Omental fat pad (tissue), 3 donors: ENCODE measurements at regions not wholly inside any gene's neighbourhood (a gene's known extent, or its start where the extent isn't known, plus 50 kb on each side); places are given as distances from the start of the nearest gene placed in this dataset.

ENCODE experiments used
- ATAC-seq: fragments of 150-250 bp; one replicate; pipeline ENCODE4 v1.9.1; 2016; ENCODE audit warnings: mild to moderate bottlenecking, moderate library complexity; ENCODE audit not compliant: low FRiP score
- DNase-seq: peaks from one replicate; pipeline ENCODE4 v3.0.0-alpha.2; 2019; ENCODE audit warnings: low spot score
- CTCF ChIP-seq, 3 donors: fragments of 450-650 bp; IDR thresholded peaks; one replicate each; pipeline ENCODE4 v1.5.1; 2016 to 2017; ENCODE audit warnings: antibody characterized with exemption in 3 of 3, mild to moderate bottlenecking in 3 of 3, moderate library complexity in 2 of 3

- DNase-seq, result no peak
- ATAC-seq, result no peak
- no peak for TF ChIP-seq CTCF (IDR thresholded peaks at IDR 0.05)
These were observed 634.5 kb downstream of the LTN1 start for GRCh38 chr21:28358170-28358569.

- no peak for TF ChIP-seq CTCF (IDR thresholded peaks at IDR 0.05)
- DNase-seq (no peak), ATAC-seq (no peak)
These were observed 634.9 kb downstream of the LTN1 start for GRCh38 chr21:28357743-28358142.

GRCh38 chr21:28356422-28356821, 636.3 kb downstream of the LTN1 start:
- ATAC-seq (no peak), DNase-seq (no peak)
- no peak for TF ChIP-seq CTCF (IDR thresholded peaks at IDR 0.05)

GRCh38 chr21:28345934-28346333, 646.7 kb downstream of the LTN1 start:
- no peak for TF ChIP-seq CTCF (IDR thresholded peaks at IDR 0.05)
- ATAC-seq (no peak), DNase-seq (no peak)

- DNase-seq, result no peak
- no peak for ATAC-seq
- no peak for TF ChIP-seq CTCF (IDR thresholded peaks at IDR 0.05)
These were observed 647.7 kb downstream of the LTN1 start for GRCh38 chr21:28344985-28345384.

- ATAC-seq, result no peak
- no peak for TF ChIP-seq CTCF (IDR thresholded peaks at IDR 0.05)
- DNase-seq, result no peak
These were observed 650.4 kb downstream of the LTN1 start for GRCh38 chr21:28342212-28342810.

GRCh38 chr21:28339403-28339802, 653.3 kb downstream of the LTN1 start:
- no peak for TF ChIP-seq CTCF (IDR thresholded peaks at IDR 0.05)
- DNase-seq (no peak), ATAC-seq (no peak)
